DMS 273 (cell line): ENCODE measurements at regions not wholly inside any gene's neighbourhood (a gene's known extent, or its start where the extent isn't known, plus 50 kb on each side); places are given as distances from the start of the nearest gene placed in this dataset.
A peak's percentile ranks its signal among the peaks of the same experiment; 100 is the strongest.

Experiments
- DNase-seq: peaks from one replicate; lab custom pipeline; 2025; ENCODE audit not compliant: unreplicated experiment; lab: John Stamatoyannopoulos, UW

DNA sequence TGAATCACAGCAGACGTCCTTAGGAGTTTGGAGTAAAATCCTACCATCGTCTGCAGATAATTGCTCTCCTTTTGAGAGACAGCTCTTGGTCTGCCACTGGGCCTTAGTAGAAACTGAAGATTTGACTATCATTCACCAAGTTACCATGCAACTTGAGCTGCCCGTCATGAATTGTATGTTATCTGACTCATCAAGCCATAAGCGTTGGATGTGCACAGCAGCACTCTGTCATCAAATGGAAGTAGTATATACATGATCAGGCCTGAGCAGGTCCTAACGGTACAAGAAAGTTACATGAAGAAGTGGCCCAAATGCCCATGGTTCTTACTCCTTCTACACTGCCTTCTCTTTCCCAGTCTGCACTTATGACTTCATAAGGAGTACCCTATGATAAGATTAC, 317.8 kb downstream of the GPATCH2 start:
- DNase-seq, result no peak

DNA sequence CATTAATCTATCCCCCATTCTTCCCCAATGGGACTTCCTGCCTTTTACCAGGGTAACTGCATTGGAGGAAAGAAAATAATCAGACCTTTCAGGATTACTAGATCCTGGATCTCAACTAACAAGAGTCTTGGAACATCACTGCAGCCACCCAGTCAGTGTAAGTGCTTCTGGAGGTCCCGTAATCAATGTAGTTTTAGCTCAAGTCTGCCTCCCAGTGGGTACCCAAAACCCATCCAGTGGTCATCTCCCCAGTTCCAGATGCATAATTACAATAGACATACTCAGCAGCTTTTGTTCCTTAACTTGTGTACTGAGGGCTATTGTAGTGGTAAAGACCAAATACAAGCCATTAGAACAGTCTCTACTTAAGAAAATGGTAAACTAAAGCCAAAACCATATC, 319.1 kb downstream of the GPATCH2 start:
- peak; percentile 41 for DNase-seq

DNA sequence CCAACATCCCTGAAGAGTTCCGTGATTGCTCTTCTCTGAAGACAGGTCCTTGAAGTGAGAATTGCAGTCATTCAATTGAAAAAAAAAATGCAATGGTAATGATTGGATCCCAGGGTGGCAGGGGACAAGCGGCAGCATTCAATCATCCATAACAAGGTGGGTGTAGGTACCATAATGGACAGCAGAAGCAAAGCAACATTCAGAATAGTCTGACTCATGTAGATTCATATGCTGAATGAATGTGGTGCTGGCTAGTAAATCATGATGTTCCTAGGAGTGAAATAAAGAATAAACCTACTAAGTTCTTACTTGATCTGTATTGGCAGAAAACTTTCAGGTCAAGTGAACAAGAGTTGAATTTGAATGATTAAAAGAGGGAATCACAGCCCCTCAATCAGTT, 319.6 kb downstream of the GPATCH2 start:
- DNase-seq, result no peak

DNA sequence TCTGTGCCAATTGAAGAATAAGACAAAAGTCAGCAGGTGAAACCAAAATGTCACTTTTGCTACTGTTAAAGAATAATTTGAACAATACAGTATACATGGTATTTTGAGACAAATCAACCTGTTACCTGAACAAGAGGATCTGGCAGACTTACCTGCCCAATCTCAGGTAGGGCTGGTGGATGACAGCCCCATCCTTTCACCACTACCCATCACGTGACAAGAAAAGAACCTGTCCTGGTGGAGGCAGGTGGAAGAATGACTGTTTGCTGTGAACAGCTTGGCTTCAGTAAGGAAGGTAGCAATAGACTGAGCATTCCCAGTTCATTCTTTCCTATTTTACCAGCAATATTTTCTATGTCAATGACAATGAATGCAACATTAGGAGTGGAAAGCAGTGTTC, 349.6 kb downstream of the GPATCH2 start:
- DNase-seq, result no peak

DNA sequence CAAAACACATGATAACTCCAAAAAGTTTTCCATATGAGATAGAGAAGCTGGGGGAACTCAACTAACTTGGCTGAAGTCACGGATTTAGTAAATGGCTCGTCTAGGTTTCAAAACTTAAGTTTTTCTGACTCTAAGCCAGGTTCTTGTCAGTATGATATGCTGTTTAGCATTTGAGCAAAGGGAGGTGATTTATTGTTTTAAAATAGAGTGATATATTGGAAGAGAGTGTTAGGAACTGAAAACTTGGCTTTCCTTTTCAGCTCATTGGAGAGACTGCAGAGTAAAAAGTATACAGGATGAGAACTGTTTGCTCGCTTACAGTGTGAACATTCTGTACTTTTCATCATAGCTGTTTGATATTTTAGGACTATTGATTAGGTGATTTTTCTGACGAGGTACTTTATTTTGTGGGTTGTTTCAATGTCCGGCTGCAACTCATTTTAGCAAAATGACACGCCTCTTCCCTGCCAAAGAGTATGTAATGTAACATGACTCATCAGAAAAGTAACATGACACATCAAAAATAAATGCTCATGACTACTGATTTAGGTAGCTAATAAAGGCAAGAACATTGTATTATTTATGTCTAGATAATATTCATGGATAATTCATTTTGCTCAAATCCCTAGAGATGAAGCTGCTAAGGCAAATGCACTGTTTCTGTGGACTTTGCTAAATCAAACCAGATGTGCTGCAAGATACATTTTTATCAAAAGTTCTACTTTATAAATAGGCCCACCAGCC, 355.1 kb downstream of the GPATCH2 start:
- peak; percentile 13 for DNase-seq

DNA sequence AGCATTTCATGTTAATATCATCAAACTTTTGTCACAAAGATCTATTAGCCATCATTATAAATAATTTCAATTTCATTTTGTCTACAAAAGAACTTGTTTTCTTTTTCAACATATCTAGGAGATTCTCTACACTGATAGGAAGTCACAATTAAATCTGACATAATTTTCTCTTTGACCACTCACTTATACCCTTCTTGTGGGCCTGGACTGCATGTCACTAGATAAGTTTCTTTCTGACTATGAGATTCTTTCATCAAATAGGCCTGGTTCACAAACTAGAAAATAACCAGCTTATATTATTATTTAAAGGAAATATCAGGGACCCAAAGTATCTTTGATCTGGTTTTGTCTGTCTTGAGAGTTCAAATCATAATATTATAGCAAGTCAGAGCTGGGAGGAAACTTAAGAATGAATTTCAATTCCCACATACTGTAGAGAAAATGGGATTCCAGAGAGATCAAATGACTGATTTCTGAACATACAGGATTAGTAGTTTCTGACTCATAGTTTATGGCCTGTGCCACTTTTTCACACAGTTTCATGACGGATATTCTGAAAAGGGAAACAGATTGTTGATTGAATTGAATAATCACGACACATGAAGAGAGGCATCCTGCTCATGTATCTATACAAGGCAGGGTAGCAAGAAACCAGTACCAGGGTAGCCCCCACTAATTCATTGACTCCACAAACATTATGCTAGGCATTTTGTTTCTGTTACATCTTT, 355.8 kb downstream of the GPATCH2 start:
- DNase-seq, result no peak

DNA sequence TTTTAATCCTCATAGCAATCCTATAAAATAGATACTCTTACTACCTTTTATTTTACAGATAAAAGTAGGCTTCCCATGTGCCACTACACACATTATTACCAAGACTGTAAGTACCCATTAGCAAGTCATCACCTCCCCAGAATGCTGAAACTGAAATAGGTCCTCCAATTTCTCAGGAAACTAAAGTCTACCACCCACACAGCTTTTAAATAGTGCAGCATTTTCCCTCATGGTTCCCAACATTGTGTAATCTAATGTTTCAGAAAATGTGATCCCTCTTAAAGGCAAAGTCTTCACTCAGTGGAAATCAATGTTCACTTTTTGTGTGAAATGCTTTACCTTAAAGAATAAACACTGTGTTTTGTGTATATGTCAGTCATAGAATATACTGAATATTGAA, 356.5 kb downstream of the GPATCH2 start:
- DNase-seq, result no peak

DNA sequence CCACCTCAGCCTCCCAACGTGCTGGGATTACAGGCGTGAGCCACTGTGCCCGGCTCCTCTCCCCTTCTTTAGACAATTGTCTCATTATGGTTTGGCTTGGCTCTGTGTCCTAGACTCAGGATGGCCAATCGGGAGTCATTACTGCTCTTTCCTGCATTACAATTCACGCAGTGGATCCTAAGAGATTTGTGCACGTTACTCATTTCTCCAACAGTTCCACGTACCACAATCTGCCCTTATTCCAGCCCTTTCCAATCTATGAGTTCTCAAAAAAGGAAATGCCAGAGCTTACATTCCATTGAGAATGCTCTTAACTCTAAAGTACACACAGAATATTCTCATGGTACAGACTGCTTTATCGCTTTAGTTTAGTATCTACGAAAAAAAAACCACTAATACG, 357.0 kb downstream of the GPATCH2 start:
- no peak for DNase-seq

DNA sequence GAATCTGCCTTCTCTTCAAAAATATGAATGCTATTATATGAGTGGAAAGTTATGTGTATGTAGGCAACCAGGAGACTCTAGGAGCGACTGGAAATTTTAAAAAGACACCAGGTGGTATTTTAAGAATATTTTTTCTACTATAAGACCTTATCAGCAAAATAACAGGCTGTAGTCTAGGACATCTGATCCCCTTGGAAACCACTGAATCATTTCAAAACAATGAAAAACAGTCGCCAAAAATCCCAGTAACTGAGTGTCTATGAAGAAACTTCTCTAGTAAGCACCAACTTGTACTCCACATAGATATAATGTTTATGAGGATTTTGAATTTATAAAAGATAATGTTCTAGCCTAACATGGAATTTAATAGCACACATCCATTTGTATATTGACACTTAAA, 358.5 kb downstream of the GPATCH2 start:
- DNase-seq, result peak; percentile 17

DNA sequence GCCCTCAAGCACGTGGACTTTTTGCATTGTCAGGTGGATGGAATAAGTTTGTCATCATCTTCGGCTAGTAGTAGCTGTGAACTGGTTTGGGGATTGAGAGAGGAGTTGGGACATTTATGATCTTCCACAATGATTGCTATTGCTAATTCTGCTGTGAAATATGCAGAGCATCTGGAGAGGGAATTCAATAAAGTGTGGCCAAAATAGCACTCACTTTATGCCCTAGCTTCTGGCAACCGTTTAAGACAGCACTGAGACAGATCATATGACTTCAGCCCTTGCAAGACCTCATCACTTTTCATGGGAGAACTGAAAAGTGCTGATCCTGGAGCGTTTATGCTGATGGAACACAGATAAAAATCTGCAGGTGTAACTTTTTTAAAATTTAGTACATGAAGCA, 360.8 kb downstream of the GPATCH2 start:
- peak; percentile 7 for DNase-seq

DNA sequence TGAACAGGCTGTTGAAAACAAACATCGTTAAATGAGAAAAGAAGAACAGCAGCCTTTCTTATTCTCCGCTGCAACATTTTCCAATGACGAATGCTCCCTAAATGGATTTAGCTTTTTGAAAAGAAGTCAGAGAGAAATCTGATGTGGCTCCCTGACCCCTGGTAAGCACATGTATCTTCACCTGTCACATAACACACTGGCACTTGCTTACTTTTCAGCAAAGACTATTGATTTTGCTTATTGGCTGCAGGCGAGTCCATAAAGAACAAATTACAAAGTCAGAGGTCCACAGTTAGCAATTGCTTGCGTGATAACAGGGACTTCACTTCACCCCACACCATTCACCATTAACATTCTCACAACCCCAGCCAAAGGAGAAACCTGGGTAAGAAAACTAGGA, 362.8 kb downstream of the GPATCH2 start:
- no peak for DNase-seq

DNA sequence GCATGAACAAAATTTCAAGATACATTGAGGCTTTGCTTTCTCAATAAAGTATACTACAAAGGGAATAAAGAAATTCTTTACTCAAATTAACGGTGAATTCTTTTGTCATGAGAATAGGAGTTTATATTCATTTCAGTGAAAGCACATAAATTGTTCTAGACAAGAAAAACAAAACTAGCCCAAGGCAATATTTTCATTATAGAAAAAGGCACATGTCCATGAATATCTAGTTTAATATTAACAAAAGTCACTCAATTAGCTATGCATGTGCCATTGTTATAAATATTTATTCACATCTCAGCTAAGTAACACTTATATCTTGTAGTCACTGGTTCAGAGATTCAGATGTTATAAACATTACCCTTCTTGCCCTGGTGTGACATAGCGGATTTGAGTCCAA, 369.3 kb downstream of the GPATCH2 start:
- DNase-seq, result no peak

DNA sequence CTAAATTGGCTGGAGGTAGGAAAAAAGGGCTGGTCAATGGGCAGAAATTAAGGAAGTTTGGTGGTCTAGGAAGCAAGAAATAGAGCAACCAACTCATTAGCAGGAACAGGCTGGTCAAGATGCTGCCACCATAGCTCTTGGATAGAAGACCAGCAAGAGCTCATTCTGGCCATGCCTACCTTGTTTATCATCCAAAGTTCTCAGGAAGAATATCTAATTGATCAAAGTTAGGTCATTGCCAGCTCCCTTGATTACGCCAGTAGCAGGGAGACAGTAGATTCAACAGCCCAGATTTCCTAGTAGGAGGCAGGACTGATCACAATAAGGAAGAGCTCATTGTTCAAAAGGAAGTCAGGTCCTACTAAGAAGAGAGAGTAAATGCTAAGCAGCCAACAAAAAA, 370.2 kb downstream of the GPATCH2 start:
- DNase-seq, result no peak

DNA sequence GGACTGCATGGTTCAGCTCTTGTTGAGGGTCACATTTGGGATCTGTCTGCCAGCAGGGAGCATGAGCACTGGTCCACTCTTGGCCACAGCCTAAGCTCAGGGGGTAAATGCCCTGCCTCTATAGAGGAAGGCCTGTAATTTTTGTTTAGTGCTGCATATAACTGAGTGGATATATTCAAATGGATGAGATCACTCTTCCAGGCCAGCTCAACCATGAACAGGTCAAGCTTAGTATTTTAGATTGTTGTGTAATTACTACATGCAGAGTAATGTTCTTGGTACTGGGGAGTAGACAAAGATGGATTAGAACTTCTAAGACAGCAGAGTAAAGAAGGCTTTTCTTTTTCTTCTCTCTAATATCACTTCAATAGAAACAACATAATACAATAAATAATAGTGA, 376.9 kb downstream of the GPATCH2 start:
- no peak for DNase-seq

DNA sequence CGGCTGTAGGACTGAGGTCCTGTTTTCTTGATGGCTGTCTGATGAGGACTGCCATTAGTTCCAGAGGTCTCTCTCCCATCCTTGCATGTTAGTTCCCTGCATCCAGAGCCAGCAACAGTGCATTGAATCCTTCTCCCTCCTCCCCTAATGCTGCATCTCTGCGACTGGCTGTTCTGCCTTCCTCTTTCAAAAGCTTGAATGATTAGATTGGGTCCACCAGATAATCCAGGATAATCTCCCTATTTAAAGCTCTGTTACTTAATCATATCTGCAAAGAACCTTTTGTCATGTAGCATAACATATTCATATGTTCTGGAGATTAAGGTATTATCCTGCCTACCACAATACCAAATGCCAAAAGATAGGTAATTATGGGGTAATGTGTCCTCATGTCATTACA, 377.5 kb downstream of the GPATCH2 start:
- no peak for DNase-seq

DNA sequence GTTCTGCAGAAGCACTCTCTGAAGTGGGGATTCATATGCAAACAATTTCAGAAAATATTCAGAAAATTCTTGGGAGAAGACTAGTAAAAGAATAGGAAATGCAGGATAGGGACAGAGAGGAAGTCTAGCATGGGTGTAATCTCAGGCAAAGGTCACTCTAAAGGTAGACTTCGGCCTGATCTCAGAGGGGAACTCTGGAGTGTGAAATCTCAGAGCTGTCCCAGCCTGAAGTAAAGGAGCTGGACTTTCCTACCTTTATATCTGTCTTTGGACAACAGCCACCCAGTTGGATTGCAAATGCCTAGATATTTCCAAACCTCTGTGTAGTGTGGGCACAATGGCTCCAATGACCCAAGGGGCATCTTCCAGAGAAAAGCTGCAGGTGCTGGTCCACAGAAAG, 379.8 kb downstream of the GPATCH2 start:
- no peak for DNase-seq

DNA sequence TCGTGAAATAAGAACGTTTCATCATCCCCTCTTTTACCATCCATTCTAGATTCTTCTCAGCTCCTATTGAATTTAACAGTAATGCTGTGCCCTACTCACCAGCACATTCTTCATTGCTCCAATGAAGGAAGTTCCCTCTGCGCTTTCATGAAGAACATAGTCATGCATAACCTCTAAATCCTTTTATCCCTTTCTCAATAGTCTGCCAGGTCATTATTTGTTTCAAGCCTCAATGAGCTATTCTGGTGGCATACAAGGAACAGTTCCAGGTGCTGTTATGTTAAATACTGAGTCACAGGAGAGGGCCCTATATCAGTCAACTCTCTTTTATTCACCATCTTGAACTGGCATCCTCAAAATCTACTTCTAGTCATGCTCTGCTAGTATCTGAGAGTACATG, 381.0 kb downstream of the GPATCH2 start:
- DNase-seq, result no peak

DNA sequence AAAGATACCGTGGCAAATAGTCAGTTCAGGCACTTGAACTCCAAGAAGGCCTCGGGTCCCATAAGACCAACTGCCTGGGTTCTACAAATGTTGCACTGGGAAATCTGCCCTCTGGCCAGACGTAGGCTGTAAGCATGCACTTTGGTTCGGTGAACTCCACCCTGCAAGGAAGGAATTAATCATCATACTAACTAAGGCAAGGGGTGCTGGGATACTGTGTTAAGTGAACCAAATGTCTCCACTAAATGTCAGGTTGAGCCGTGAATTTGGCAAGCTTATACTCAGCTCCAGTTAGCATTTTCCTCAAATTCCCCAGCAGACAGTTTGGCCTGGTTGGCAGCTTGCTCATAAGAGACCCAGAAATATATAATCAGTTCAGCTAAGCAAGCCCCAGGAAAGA, 385.9 kb downstream of the GPATCH2 start:
- DNase-seq, result no peak

DNA sequence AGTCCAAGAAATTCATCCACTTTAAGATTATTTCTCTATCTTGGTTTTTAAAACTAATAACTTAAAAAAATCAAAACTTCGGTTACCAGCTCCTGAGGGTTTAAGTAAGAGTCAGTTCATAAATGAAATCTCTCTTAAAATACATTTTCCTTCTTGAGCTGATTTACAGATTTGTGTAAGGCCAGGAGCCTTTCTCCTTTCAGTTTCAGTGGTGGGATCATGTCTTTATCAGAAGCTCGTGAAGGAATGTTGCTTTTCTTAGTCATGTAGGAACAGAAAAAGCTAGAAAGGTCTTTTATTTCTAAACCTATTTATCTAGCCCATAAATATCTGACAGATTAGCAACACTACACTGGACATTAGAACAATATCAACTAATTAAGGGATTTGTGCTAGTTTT, 390.2 kb downstream of the GPATCH2 start:
- DNase-seq, result no peak

DNA sequence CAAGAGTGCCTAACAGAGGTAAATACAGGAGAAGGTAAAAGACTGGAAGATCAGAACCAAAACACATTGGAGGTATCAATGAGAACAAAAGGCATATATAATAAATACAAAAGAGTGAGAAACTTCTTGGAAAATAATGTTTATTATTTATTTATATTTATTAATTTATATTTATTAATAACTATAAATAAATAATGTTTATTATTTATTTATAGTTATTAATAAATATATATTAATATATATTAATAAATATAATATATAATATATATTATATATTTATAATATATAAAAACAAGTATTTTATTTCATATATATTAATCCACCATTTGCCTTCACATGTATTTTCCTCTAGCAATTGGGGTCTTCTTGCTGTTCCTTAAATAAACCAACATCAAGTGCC, 391.9 kb downstream of the GPATCH2 start:
- no peak for DNase-seq

DNA sequence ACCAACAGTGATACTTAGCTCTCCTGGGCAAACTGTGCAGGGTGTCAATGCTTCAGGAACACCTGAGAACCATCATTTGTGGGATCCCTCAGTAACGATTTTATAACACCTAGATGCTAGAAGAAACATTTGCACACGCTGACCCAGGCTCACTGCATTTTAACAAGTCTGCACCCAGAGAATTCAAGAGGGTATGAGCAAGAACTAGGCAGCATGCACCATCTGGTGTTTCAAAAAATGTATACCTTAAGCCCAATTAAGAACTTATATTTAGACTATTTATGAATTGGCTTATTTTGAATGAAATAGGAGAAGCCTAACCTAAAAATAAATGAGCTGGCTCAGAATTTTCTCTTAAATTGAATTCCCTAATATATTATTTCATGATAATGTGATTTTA, 400.5 kb downstream of the GPATCH2 start:
- DNase-seq, result peak; percentile 32

DNA sequence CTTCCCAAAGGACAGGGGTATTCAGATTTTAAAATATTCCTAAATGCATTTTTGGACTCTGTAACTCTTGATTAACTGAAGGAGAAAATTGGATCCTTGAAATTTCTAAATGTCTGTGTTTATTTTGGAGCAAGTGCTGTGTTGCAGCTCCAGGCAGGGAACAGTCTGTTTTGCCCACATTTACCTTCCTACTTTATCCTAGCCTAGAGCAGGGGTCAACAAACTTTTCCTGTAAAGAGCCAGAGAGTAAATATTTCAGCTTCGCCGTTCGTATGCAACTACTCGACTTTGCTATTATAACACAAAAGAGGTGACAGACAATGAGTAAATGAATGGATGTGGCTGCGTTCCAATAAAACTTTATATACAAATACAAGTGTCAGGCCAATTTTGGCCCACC, 402.2 kb downstream of the GPATCH2 start:
- no peak for DNase-seq

DNA sequence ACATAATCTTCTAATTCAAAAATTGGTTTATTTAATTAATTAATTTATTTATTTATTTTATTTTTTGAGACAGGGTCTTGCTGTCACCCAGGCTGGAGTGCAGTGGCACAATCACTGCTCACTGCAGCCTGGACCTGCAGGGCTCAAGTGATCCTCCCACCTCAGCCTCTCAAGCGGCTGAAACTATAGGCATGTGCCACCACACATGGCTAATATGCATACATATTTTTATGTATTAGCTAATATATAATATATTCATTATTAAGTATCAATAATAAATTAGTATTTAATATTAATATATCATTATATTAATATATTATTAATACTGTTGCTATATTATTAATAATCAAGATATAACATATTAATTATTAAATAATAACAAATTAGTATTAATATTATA, 406.7 kb downstream of the GPATCH2 start:
- DNase-seq, result no peak
